Kidney (tissue), 13 donors: ENCODE measurements at regions not wholly inside any gene's neighbourhood (a gene's known extent, or its start where the extent isn't known, plus 50 kb on each side); places are given as distances from the start of the nearest gene placed in this dataset.

ENCODE experiments used
- DNase-seq, 5 donors: peaks; one replicate each; pipeline ENCODE4 v3.0.0-alpha.2; 2013 to 2020
- FAIRE-seq: peaks from 2 replicates; lab custom pipeline; 2012; peaks lifted over from hg19 to GRCh38; lab: Jason Lieb, UNC
- H3K27ac ChIP-seq, 2 donors: one replicate each; pipeline ENCODE4 v1.7.0; 2013; ENCODE audit warnings: low read depth in 2 of 2, low read length in 2 of 2, inconsistent platforms in 1 of 2
- H3K27me3 ChIP-seq: one replicate; pipeline ENCODE4 v1.7.1; 2013; ENCODE audit warnings: low read length, inconsistent platforms; ENCODE audit not compliant: control insufficient read depth, insufficient read depth
- H3K36me3 ChIP-seq, 3 donors: one replicate each; pipeline versions ENCODE4 v1.7.0 to v1.7.1; 2013; ENCODE audit warnings: low read length in 3 of 3, control low read depth in 1 of 3, inconsistent platforms in 1 of 3; ENCODE audit not compliant: insufficient read depth in 3 of 3, control insufficient read depth in 2 of 3
- H3K4me1 ChIP-seq, 3 donors: one replicate each; pipeline versions ENCODE4 v1.7.0 to v1.7.1; 2013; ENCODE audit warnings: low read length in 3 of 3, inconsistent platforms in 1 of 3, low read depth in 1 of 3; ENCODE audit not compliant: control insufficient read depth in 2 of 3, insufficient read depth in 2 of 3
- H3K4me3 ChIP-seq, 3 donors: one replicate each; pipeline versions ENCODE4 v1.7.0 to v1.8.1; 2013; ENCODE audit warnings: low read length in 3 of 3, control low read depth in 1 of 3, inconsistent platforms in 1 of 3
- H3K9ac ChIP-seq, 3 donors: one replicate each; pipeline versions ENCODE4 v1.7.0 to v1.7.1; 2013; ENCODE audit warnings: low read length in 3 of 3, control low read depth in 1 of 3, inconsistent platforms in 1 of 3
- H3K9me3 ChIP-seq, 3 donors: one replicate each; pipeline versions ENCODE4 v1.7.0 to v1.7.1; 2013; ENCODE audit warnings: low read length in 3 of 3, control low read depth in 1 of 3, inconsistent platforms in 1 of 3; ENCODE audit not compliant: control insufficient read depth in 2 of 3, insufficient read depth in 1 of 3
- intact Hi-C: fragments of 100-400 bp; cut with DNase I; formaldehyde crosslinking; loops from one replicate; pipeline ENCODE4 v1.11.1; 2022
- TF ChIP-seq, protein P1 (sequence below): IDR thresholded peaks from 3 replicates; pipeline ENCODE4 v1.5.1; 2012; ENCODE audit warnings: mild to moderate bottlenecking, moderate library complexity, borderline replicate concordance; ENCODE audit not compliant: insufficient read depth; ENCODE audit errors: extremely low read depth
- donor health status: control.
- donor health status: control.
- donor health status: control.
- donor health status: control.
- donor health status: control.
- donor health status: DM: yes; HTN: yes; CAD: no.
- donor health status: Normal renal cell carcinoma (clear cell type).

DNA sequence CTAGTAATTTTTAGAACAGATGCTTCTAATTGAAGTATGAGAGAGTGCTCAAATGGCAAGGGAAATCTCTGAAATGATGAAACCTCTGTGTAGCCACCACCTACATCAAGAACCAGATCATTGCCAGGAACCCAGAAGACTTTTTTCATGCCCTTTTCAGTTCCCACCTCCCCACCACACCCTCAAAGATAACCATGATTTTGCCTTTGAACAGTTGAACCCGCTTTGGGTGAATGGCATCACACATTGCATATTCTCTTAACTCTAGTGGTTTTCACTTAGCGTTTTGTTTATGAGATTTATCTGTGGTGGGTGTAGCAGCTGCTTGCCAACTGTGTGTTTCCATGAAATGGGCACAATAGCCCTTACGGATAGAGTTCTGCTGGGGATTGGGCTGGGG, 142.9 kb upstream of the HDAC4 start:
- Histone ChIP-seq H3K27ac (no peak overlapping the region), H3K4me3 (no peak overlapping the region), H3K36me3 (no peaks in the 10 kb centered on the region), H3K27me3 (no peaks in the 10 kb centered on the region), H3K4me1 (no peaks in the 10 kb centered on the region), H3K9me3 (no peaks in the 10 kb centered on the region), H3K9ac (no peak overlapping the region)
- TF ChIP-seq, protein P1, sequence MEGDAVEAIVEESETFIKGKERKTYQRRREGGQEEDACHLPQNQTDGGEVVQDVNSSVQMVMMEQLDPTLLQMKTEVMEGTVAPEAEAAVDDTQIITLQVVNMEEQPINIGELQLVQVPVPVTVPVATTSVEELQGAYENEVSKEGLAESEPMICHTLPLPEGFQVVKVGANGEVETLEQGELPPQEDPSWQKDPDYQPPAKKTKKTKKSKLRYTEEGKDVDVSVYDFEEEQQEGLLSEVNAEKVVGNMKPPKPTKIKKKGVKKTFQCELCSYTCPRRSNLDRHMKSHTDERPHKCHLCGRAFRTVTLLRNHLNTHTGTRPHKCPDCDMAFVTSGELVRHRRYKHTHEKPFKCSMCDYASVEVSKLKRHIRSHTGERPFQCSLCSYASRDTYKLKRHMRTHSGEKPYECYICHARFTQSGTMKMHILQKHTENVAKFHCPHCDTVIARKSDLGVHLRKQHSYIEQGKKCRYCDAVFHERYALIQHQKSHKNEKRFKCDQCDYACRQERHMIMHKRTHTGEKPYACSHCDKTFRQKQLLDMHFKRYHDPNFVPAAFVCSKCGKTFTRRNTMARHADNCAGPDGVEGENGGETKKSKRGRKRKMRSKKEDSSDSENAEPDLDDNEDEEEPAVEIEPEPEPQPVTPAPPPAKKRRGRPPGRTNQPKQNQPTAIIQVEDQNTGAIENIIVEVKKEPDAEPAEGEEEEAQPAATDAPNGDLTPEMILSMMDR = no peak
- intact Hi-C loops = no loop called here
- DNase-seq (no peak), FAIRE-seq (no peak)

DNA sequence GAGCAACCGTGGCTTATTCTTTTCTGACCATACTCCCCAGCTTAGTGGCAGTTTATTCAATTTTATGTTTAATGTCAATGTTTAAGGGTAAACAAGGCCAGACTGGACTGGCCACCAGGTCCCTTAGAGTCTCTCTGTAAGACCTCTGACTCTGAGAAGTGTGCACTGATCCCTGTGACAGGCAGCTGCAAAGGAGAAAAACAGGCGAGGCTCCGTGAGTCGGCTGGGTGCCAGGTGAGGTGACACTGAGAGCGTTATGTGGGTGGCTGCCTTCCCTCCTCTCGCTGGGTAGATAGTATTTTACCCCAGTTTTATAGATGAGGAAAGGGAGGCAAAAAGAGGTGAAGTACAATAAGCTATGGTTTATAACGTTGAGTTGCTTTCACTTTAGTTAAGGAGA, 139.4 kb upstream of the HDAC4 start:
- no peaks in the 10 kb centered on the region for H3K4me1 ChIP-seq
- peak in 2 of 5 donors; percentile 22 for DNase-seq
- intact Hi-C loops = no loop called here
- H3K9ac ChIP-seq = no peak overlapping the region
- no peak for FAIRE-seq
- no peaks in the 10 kb centered on the region for H3K27me3 ChIP-seq
- H3K9me3 ChIP-seq = no peaks in the 10 kb centered on the region
- peak overlapping the region in 1 of 3 donors; percentile 16 for H3K4me3 ChIP-seq
- no peaks in the 10 kb centered on the region for H3K36me3 ChIP-seq
- H3K27ac ChIP-seq = no peak overlapping the region
- TF ChIP-seq, protein P1 = no peak

DNA sequence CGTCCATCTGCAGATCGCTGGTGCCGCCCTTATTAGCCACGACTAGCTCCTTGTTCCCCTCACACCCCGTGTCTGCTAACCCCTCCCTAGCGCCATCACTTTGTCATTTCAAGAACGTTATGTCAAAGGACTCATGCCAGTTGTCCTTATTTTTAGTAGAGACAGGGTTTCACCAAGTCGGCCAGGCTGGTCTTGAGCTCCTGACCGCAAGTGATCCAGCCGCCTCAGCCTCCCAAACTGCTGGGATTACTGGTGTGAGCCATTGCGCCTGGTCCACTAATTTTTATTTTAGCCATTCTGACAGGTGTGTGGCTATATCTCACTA, 138.9 kb upstream of the HDAC4 start:
- H3K27ac ChIP-seq = no peak overlapping the region
- DNase-seq = peak in 1 of 5 donors; percentile 46
- peaks cover 0 to 1% (median 0%) of the 10 kb centered on the region in 3 donors for H3K9me3 ChIP-seq
- no peak for FAIRE-seq
- H3K27me3 ChIP-seq = no peaks in the 10 kb centered on the region
- no peaks in the 10 kb centered on the region for H3K4me1 ChIP-seq
- intact Hi-C loops = no loop called here
- no peak overlapping the region for H3K4me3 ChIP-seq
- TF ChIP-seq, protein P1 = no peak
- no peak overlapping the region for H3K9ac ChIP-seq
- no peaks in the 10 kb centered on the region for H3K36me3 ChIP-seq

DNA sequence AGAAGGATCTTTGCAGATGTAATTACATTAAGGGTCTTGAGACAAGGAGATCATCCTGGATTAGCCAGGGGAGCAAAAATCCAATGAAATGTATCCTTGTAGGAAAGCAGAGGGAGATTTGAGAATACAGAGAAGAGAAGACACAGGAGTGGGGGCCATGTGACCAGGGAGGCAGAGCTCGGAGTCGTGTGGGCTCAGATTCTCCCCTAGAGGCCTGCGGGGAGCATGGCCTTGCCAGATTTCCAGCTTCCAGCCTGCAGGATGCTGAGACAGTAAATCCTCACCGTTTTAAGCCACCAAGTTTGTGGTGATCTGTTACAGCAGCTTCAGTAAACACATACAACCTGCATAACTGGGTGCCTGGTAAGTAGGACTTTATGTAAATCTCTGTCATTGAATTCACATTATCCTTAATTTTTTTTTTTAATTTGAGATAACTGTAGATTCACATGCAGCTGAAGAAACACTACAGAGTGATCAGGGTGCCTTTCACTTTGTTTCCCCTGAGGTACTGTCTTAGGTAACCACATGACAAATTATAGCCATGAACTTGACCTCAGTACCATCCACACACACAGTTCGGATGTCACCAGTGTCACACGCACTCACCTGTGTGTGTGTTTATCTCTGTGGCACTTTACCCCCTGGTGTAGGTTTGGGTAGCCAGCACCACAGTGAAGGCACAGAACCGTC, 138.4 kb upstream of the HDAC4 start:
- H3K27ac ChIP-seq = no peak overlapping the region
- H3K4me3 ChIP-seq = no peak overlapping the region
- DNase-seq = peak in 1 of 5 donors; percentile 24
- no peaks in the 10 kb centered on the region for H3K4me1 ChIP-seq
- intact Hi-C loops = no loop called here
- H3K27me3 ChIP-seq = no peaks in the 10 kb centered on the region
- H3K9me3 ChIP-seq = peaks cover 0 to 5% (median 0%) of the 10 kb centered on the region in 3 donors
- H3K36me3 ChIP-seq = no peaks in the 10 kb centered on the region
- TF ChIP-seq, protein P1 = no peak
- no peak for FAIRE-seq
- H3K9ac ChIP-seq = no peak overlapping the region
